SU-DHL-6 (cell line): ENCODE measurements at regions not wholly inside any gene's neighbourhood (a gene's known extent, or its start where the extent isn't known, plus 50 kb on each side); places are given as distances from the start of the nearest gene placed in this dataset.

Experiments used
- H2AFZ ChIP-seq: fragments of 200-600 bp; sonication (generic); 2 replicates; pipeline ENCODE4 v1.6.1; 2014; ENCODE audit warnings: low read depth, mild to moderate bottlenecking, moderate library complexity, mixed read lengths, antibody characterized with exemption, low read length; ENCODE audit not compliant: severe bottlenecking
- H3F3A ChIP-seq: fragments of 200-600 bp; shearing (Covaris generic); 2 replicates; pipeline ENCODE4 v1.6.0; 2016; ENCODE audit warnings: antibody characterized with exemption, mild to moderate bottlenecking; ENCODE audit not compliant: insufficient read depth
- H3K27ac ChIP-seq: fragments of 200-600 bp; sonication (generic); 2 replicates; pipeline ENCODE4 v1.5.1; 2016; ENCODE audit warnings: low read depth, mild to moderate bottlenecking, low read length, moderate library complexity, mixed read lengths
- H3K27me3 ChIP-seq: fragments of 200-600 bp; sonication (generic), shearing (Covaris generic); 2 replicates; pipeline ENCODE4 v1.6.0; 2014; ENCODE audit warnings: mild to moderate bottlenecking, low read length
- H3K36me3 ChIP-seq: fragments of 200-600 bp; sonication (generic); 2 replicates; pipeline ENCODE4 v1.6.1; 2014; ENCODE audit warnings: mild to moderate bottlenecking, low read length, mixed read lengths
- H3K4me2 ChIP-seq: fragments of 300-600, 200-600 bp; shearing (Covaris generic), sonication (generic); 2 replicates; pipeline ENCODE4 v1.6.0; 2014; ENCODE audit warnings: low read length, low read depth, mild to moderate bottlenecking; ENCODE audit not compliant: poor library complexity, severe bottlenecking
- H3K4me3 ChIP-seq: fragments of 200-600 bp; sonication (generic); 2 replicates; pipeline ENCODE4 v1.5.1; 2014; ENCODE audit warnings: antibody characterized with exemption, low read length, mild to moderate bottlenecking, mixed read lengths; ENCODE audit not compliant: insufficient read depth, poor library complexity, severe bottlenecking
- H3K79me2 ChIP-seq: fragments of 200-600 bp; sonication (generic); 2 replicates; pipeline ENCODE4 v1.6.1; 2014; ENCODE audit warnings: mild to moderate bottlenecking, low read length, moderate library complexity; ENCODE audit not compliant: insufficient read depth
- H3K9ac ChIP-seq: fragments of 200-600 bp; sonication (generic); 2 replicates; pipeline ENCODE4 v1.7.0; 2014; ENCODE audit warnings: mild to moderate bottlenecking, low read length
- H3K9me2 ChIP-seq: fragments of 200-600 bp; sonication (generic); replicated peaks from 2 replicates; pipeline ENCODE4 v1.6.1; 2014; ENCODE audit warnings: low read length; ENCODE audit not compliant: insufficient read depth
- H3K9me3 ChIP-seq: fragments of 200-600 bp; sonication (generic); 2 replicates; pipeline ENCODE4 v1.6.1; 2014; ENCODE audit warnings: low read length, mixed read lengths; ENCODE audit not compliant: insufficient read depth
- H4K20me1 ChIP-seq: fragments of 200-600 bp; sonication (generic); 2 replicates; pipeline ENCODE4 v1.6.1; 2014; ENCODE audit warnings: low read depth, mild to moderate bottlenecking, antibody characterized with exemption, low read length, moderate library complexity, mixed read lengths
- CTCF ChIP-seq: fragments of 200-600 bp; sonication (generic); IDR thresholded peaks from one replicate; pipeline ENCODE4 v1.5.1; 2017; ENCODE audit warnings: antibody characterized with exemption, mild to moderate bottlenecking, low read length, moderate library complexity; ENCODE audit not compliant: insufficient read depth, poor library complexity, severe bottlenecking
- EZH2phosphoT487 ChIP-seq: fragments of 200-600 bp; sonication (generic), shearing (Covaris generic); conservative IDR thresholded peaks from 2 replicates; pipeline ENCODE4 v1.6.1; 2018; ENCODE audit warnings: mild to moderate bottlenecking, antibody characterized with exemption, low read length, moderate library complexity, mixed read lengths

GRCh38 chr1:194537521-194537920, 1351.1 kb upstream of the B3GALT2 start:
- H3K27ac ChIP-seq = no peak overlapping the region
- H3K36me3 ChIP-seq = no peaks in the 10 kb centered on the region
- H3K4me2 ChIP-seq = no peak overlapping the region
- H3K9me3 ChIP-seq = no peaks in the 10 kb centered on the region
- no peaks in the 10 kb centered on the region for H3K79me2 ChIP-seq
- H2AFZ ChIP-seq = peak overlapping the region; percentile 42
- no peak overlapping the region for H3K4me3 ChIP-seq
- H3F3A ChIP-seq = no peaks in the 10 kb centered on the region
- H3K9ac ChIP-seq = no peak overlapping the region
- no peaks in the 10 kb centered on the region for H4K20me1 ChIP-seq
- H3K9me2 ChIP-seq = no peaks in the 10 kb centered on the region
- no peaks in the 10 kb centered on the region for H3K27me3 ChIP-seq
- TF ChIP-seq EZH2phosphoT487 (no peak), CTCF (no peak)

GRCh38 chr1:194535369-194535768, 1349.0 kb upstream of the B3GALT2 start:
- Histone ChIP-seq H3K79me2 (no peaks in the 10 kb centered on the region), H3K27me3 (no peaks in the 10 kb centered on the region), H3K36me3 (no peaks in the 10 kb centered on the region), H2AFZ (no peak overlapping the region), H3K4me2 (no peak overlapping the region), H3K9ac (no peak overlapping the region), H3K4me3 (no peak overlapping the region), H3K9me2 (no peaks in the 10 kb centered on the region), H3F3A (no peaks in the 10 kb centered on the region), H3K27ac (no peak overlapping the region), H4K20me1 (no peaks in the 10 kb centered on the region), H3K9me3 (no peaks in the 10 kb centered on the region)
- TF ChIP-seq CTCF (no peak), EZH2phosphoT487 (no peak)

GRCh38 chr1:194534784-194535183, 1348.4 kb upstream of the B3GALT2 start:
- no peak overlapping the region for H3K4me2 ChIP-seq
- no peaks in the 10 kb centered on the region for H3K36me3 ChIP-seq
- H3K9me3 ChIP-seq = no peaks in the 10 kb centered on the region
- no peaks in the 10 kb centered on the region for H3F3A ChIP-seq
- H3K9me2 ChIP-seq = no peaks in the 10 kb centered on the region
- H4K20me1 ChIP-seq = no peaks in the 10 kb centered on the region
- no peak overlapping the region for H2AFZ ChIP-seq
- H3K9ac ChIP-seq = no peak overlapping the region
- no peak overlapping the region for H3K27ac ChIP-seq
- no peak for TF ChIP-seq CTCF
- no peak for TF ChIP-seq EZH2phosphoT487
- H3K79me2 ChIP-seq = no peaks in the 10 kb centered on the region
- no peak overlapping the region for H3K4me3 ChIP-seq
- H3K27me3 ChIP-seq = no peaks in the 10 kb centered on the region

GRCh38 chr1:194533641-194534040, 1347.2 kb upstream of the B3GALT2 start:
- Histone ChIP-seq H3K9ac (no peak overlapping the region), H3K79me2 (no peaks in the 10 kb centered on the region), H3F3A (no peaks in the 10 kb centered on the region), H3K27me3 (no peaks in the 10 kb centered on the region), H3K9me2 (no peaks in the 10 kb centered on the region), H3K4me3 (no peak overlapping the region), H3K9me3 (no peaks in the 10 kb centered on the region), H3K4me2 (no peak overlapping the region), H4K20me1 (no peaks in the 10 kb centered on the region), H3K36me3 (no peaks in the 10 kb centered on the region), H3K27ac (no peak overlapping the region), H2AFZ (no peak overlapping the region)
- no peak for TF ChIP-seq CTCF
- no peak for TF ChIP-seq EZH2phosphoT487
